Panc1 (cell line): ENCODE measurements at regions not wholly inside any gene's neighbourhood (a gene's known extent, or its start where the extent isn't known, plus 50 kb on each side); places are given as distances from the start of the nearest gene placed in this dataset.

ENCODE experiments used
- ATAC-seq: fragments of 200-7000 bp; cut with Tn5 transposase; 2 replicates; pipeline ENCODE4 v1.9.1; 2020; ENCODE audit warnings: mild to moderate bottlenecking, moderate library complexity
- BruUV-seq: library from RNA; stranded (reverse); fragments of 400-500 nt; replicated peaks from 2 replicates; lab custom pipeline; 2021; lab: Mats Ljungman, UMichigan
- CTCF ChIA-PET: fragments of 300-600 bp; sonication (Branson Sonifier 250); formaldehyde crosslinking; loops from one replicate; lab custom pipeline; 2022; ENCODE audit warnings: antibody characterized with exemption; lab: Charles Lee
- POLR2A ChIA-PET: fragments of 300-600 bp; sonication (Branson Sonifier 250); formaldehyde crosslinking; loops from one replicate; lab custom pipeline; 2022; ENCODE audit warnings: antibody characterized with exemption; lab: Charles Lee
- DNase-seq: peaks from one replicate; pipeline ENCODE4 v3.0.0-alpha.2; 2010; ENCODE audit warnings: low read depth, low spot score
- H3K27ac ChIP-seq: 2 replicates; pipeline ENCODE4 v1.5.1; 2011; ENCODE audit warnings: mild to moderate bottlenecking, low read length, inconsistent platforms
- H3K27me3 ChIP-seq: fragments of 200-500 bp; sonication (Bioruptor generic); 2 replicates; pipeline ENCODE4 v1.6.0; 2014; ENCODE audit warnings: low read length, inconsistent platforms; ENCODE audit not compliant: control insufficient read depth, insufficient read depth
- H3K36me3 ChIP-seq: fragments of 200-500 bp; sonication (Bioruptor generic); 2 replicates; pipeline ENCODE4 v1.5.1; 2014; ENCODE audit warnings: inconsistent platforms, mild to moderate bottlenecking, low read length, moderate library complexity; ENCODE audit not compliant: control insufficient read depth, insufficient read depth
- H3K4me1 ChIP-seq: 2 replicates; pipeline ENCODE4 v1.5.1; 2011; ENCODE audit warnings: inconsistent platforms, mild to moderate bottlenecking, low read length, moderate library complexity; ENCODE audit not compliant: control insufficient read depth, insufficient read depth
- H3K4me3 ChIP-seq, 2 experiments: 2 replicates each; pipeline ENCODE4 v1.5.1; 2011 to 2012; ENCODE audit warnings: low read depth in 2 of 2, low read length in 2 of 2, mild to moderate bottlenecking in 2 of 2, inconsistent platforms in 1 of 2, moderate library complexity in 1 of 2
- H3K9me3 ChIP-seq: fragments of 200-500 bp; sonication (Bioruptor generic); 2 replicates; pipeline ENCODE4 v1.5.1; 2014; ENCODE audit warnings: low read depth, mild to moderate bottlenecking, inconsistent platforms, low read length, moderate library complexity; ENCODE audit not compliant: control insufficient read depth, insufficient read depth
- CTCF ChIP-seq: fragments of 450-650 bp; IDR thresholded peaks from 2 replicates; pipeline ENCODE4 v1.5.1; 2017; ENCODE audit warnings: mild to moderate bottlenecking
- POLR2AphosphoS5 ChIP-seq: IDR thresholded peaks from 2 replicates; pipeline ENCODE4 v1.6.1; 2012; ENCODE audit warnings: mild to moderate bottlenecking, low read depth, low read length, moderate library complexity
- REST ChIP-seq, 2 experiments: IDR thresholded peaks; 2 replicates each; pipeline ENCODE4 v1.6.1; 2011 to 2012; ENCODE audit warnings: low read depth in 2 of 2, control low read depth in 1 of 2, low read length in 1 of 2, mild to moderate bottlenecking in 1 of 2, moderate library complexity in 1 of 2; ENCODE audit not compliant: insufficient read depth in 1 of 2
- SIN3A ChIP-seq: IDR thresholded peaks from 2 replicates; pipeline ENCODE4 v1.6.1; 2012; ENCODE audit warnings: low read depth, mild to moderate bottlenecking, low read length, moderate library complexity, borderline replicate concordance; ENCODE audit not compliant: insufficient read depth
- TCF7L2 ChIP-seq: IDR thresholded peaks from 2 replicates; pipeline ENCODE4 v1.6.1; 2011; ENCODE audit warnings: mild to moderate bottlenecking, low read depth, low read length, inconsistent platforms
- in situ Hi-C: cut with HindIII; loops from 2 replicates; pipeline ENCODE4 v1.10.0; 2016; ENCODE audit warnings: low sequenced_read_pairs, low pct_unique_long_range_greater_than_20kb
- intact Hi-C: fragments of 100-400 bp; cut with micrococcal nuclease; formaldehyde crosslinking; loops from one replicate; pipeline ENCODE4 v1.10.0; 2022; ENCODE audit not compliant: unreplicated experiment

- ChIA-PET POLR2A (no interaction called here), CTCF (no interaction called here)
- DNase-seq (no peak), ATAC-seq (no peak)
- BruUV-seq = no TSS peak
- no peak overlapping the region for H3K27ac ChIP-seq
- no peaks in the 10 kb centered on the region for H3K27me3 ChIP-seq
- intact Hi-C loops = no loop called here
- H3K4me1 ChIP-seq = no peaks in the 10 kb centered on the region
- H3K4me3 ChIP-seq = no peak overlapping the region
- in situ Hi-C loops = no loop called here
- H3K9me3 ChIP-seq = no peaks in the 10 kb centered on the region
- no peaks in the 10 kb centered on the region for H3K36me3 ChIP-seq
- TF ChIP-seq POLR2AphosphoS5 (no peak), CTCF (no peak)
These were observed 58.6 kb upstream of the XPA start for GRCh38 chr9:97755618-97756267.

GRCh38 chr9:97756991-97757390 is 59.9 kb upstream of the XPA start:
- CTCF ChIA-PET = no interaction called here
- intact Hi-C loops = no loop called here
- in situ Hi-C loops = no loop called here
- H3K36me3 ChIP-seq = no peaks in the 10 kb centered on the region
- H3K27ac ChIP-seq = no peak overlapping the region
- ATAC-seq (no peak), DNase-seq (no peak)
- H3K27me3 ChIP-seq = no peaks in the 10 kb centered on the region
- POLR2A ChIA-PET = no interaction called here
- no peak overlapping the region for H3K4me3 ChIP-seq
- no peak for TF ChIP-seq TCF7L2
- TF ChIP-seq POLR2AphosphoS5 = no peak
- TF ChIP-seq SIN3A = no peak
- no peak for TF ChIP-seq REST (IDR thresholded peaks at IDR 0.05; ENCODE audit: insufficient read depth in 1 of 2, low read depth in 2 of 2, low read length in 1 of 2)
- TF ChIP-seq CTCF = no peak
- no peaks in the 10 kb centered on the region for H3K4me1 ChIP-seq
- no peaks in the 10 kb centered on the region for H3K9me3 ChIP-seq
- BruUV-seq = no TSS peak
